ENCODE measurements at regions not wholly inside any gene's neighbourhood (a gene's known extent, or its start where the extent isn't known, plus 50 kb on each side); places are given as distances from the start of the nearest gene placed in this dataset.

- Histone ChIP-seq H3K36me3 (ENCODE audit: low read length) (no peaks in the 10 kb centered on the region), H4K20me1 (ENCODE audit: low read depth, low read length) (no peaks in the 10 kb centered on the region), H3K27me3 (ENCODE audit: low read length) (no peaks in the 10 kb centered on the region), H3K4me2 (ENCODE audit: low read depth, low read length, poor library complexity, severe bottlenecking) (no peak overlapping the region), H3F3A (ENCODE audit: insufficient read depth) (no peaks in the 10 kb centered on the region), H3K9ac (ENCODE audit: low read length) (no peak overlapping the region), H3K79me2 (ENCODE audit: insufficient read depth, low read length) (no peaks in the 10 kb centered on the region), H2AFZ (ENCODE audit: low read depth, low read length, severe bottlenecking) (no peak overlapping the region), H3K27ac (ENCODE audit: low read depth, low read length) (no peak overlapping the region), H3K9me2 (replicated peaks; ENCODE audit: insufficient read depth, low read length) (no peaks in the 10 kb centered on the region), H3K9me3 (ENCODE audit: insufficient read depth, low read length) (no peaks in the 10 kb centered on the region), H3K4me3 (ENCODE audit: insufficient read depth, low read length, poor library complexity, severe bottlenecking) (no peak overlapping the region)
- TF ChIP-seq CTCF (IDR thresholded peaks at IDR 0.05; ENCODE audit: insufficient read depth, low read length, poor library complexity, severe bottlenecking) (no peak), EZH2phosphoT487 (conservative IDR thresholded peaks at IDR 0.05; ENCODE audit: low read length) (no peak)
Measured at GRCh38 chr17:77344038-77344437, 203.3 kb downstream of the SEC14L1 start.

- Histone ChIP-seq H3K9ac (ENCODE audit: low read length) (no peak overlapping the region), H3K79me2 (ENCODE audit: insufficient read depth, low read length) (no peaks in the 10 kb centered on the region), H3K27me3 (ENCODE audit: low read length) (no peaks in the 10 kb centered on the region), H2AFZ (ENCODE audit: low read depth, low read length, severe bottlenecking) (no peak overlapping the region), H4K20me1 (ENCODE audit: low read depth, low read length) (no peaks in the 10 kb centered on the region), H3F3A (ENCODE audit: insufficient read depth) (no peaks in the 10 kb centered on the region), H3K4me3 (ENCODE audit: insufficient read depth, low read length, poor library complexity, severe bottlenecking) (no peak overlapping the region), H3K9me3 (ENCODE audit: insufficient read depth, low read length) (no peaks in the 10 kb centered on the region), H3K9me2 (replicated peaks; ENCODE audit: insufficient read depth, low read length) (no peaks in the 10 kb centered on the region), H3K4me2 (ENCODE audit: low read depth, low read length, poor library complexity, severe bottlenecking) (no peak overlapping the region), H3K36me3 (ENCODE audit: low read length) (no peaks in the 10 kb centered on the region), H3K27ac (ENCODE audit: low read depth, low read length) (no peak overlapping the region)
- TF ChIP-seq EZH2phosphoT487 (conservative IDR thresholded peaks at IDR 0.05; ENCODE audit: low read length), result no peak
- TF ChIP-seq CTCF (IDR thresholded peaks at IDR 0.05; ENCODE audit: insufficient read depth, low read length, poor library complexity, severe bottlenecking), result no peak
Measured at GRCh38 chr17:77345260-77345910, 204.6 kb downstream of the SEC14L1 start.

GRCh38 chr17:77346765-77347164 lies 206.0 kb downstream of the SEC14L1 start:
- Histone ChIP-seq H3K9me3 (ENCODE audit: insufficient read depth, low read length) (no peaks in the 10 kb centered on the region), H3K27me3 (ENCODE audit: low read length) (no peaks in the 10 kb centered on the region), H3K9me2 (replicated peaks; ENCODE audit: insufficient read depth, low read length) (no peaks in the 10 kb centered on the region), H3F3A (ENCODE audit: insufficient read depth) (no peaks in the 10 kb centered on the region), H2AFZ (ENCODE audit: low read depth, low read length, severe bottlenecking) (no peak overlapping the region), H4K20me1 (ENCODE audit: low read depth, low read length) (no peaks in the 10 kb centered on the region), H3K27ac (ENCODE audit: low read depth, low read length) (no peak overlapping the region), H3K4me2 (ENCODE audit: low read depth, low read length, poor library complexity, severe bottlenecking) (no peak overlapping the region), H3K4me3 (ENCODE audit: insufficient read depth, low read length, poor library complexity, severe bottlenecking) (no peak overlapping the region), H3K36me3 (ENCODE audit: low read length) (no peaks in the 10 kb centered on the region), H3K79me2 (ENCODE audit: insufficient read depth, low read length) (no peaks in the 10 kb centered on the region), H3K9ac (ENCODE audit: low read length) (no peak overlapping the region)
- TF ChIP-seq EZH2phosphoT487 (conservative IDR thresholded peaks at IDR 0.05; ENCODE audit: low read length) (no peak), CTCF (IDR thresholded peaks at IDR 0.05; ENCODE audit: insufficient read depth, low read length, poor library complexity, severe bottlenecking) (no peak)
